ENCODE measurements at regions not wholly inside any gene's neighbourhood (a gene's known extent, or its start where the extent isn't known, plus 50 kb on each side); places are given as distances from the start of the nearest gene placed in this dataset.
A peak's percentile ranks its signal among the peaks of the same experiment; 100 is the strongest.
"Not testable (repeated sequence)": the region's sequence is repeated elsewhere in the genome, so short reads cannot be mapped to it uniquely, and the experiment has no call there.

- DNase-seq: no peak
Observed at GRCh38 chr4:120005527-120005926, 61.1 kb downstream of the MAD2L1 start.

- no peak for DNase-seq
Observed at GRCh38 chr4:120005076-120005475, 61.6 kb downstream of the MAD2L1 start.

GRCh38 chr4:120004054-120004453 is 62.6 kb downstream of the MAD2L1 start:
- no peak for DNase-seq

GRCh38 chr4:120003193-120003592 is 63.5 kb downstream of the MAD2L1 start:
- DNase-seq: no peak

- no peak for DNase-seq
Observed at GRCh38 chr4:120001850-120002249, 64.8 kb downstream of the MAD2L1 start.

GRCh38 chr4:120000591-120001296 is 65.9 kb downstream of the MAD2L1 start:
- DNase-seq: no peak

GRCh38 chr4:119996024-119996423 is 70.6 kb downstream of the MAD2L1 start:
- not testable (repeated sequence) for DNase-seq

GRCh38 chr4:119984996-119985395 is 81.7 kb downstream of the MAD2L1 start:
- peak; percentile 52 for DNase-seq

GRCh38 chr4:119982756-119983155 is 83.9 kb downstream of the MAD2L1 start:
- no peak for DNase-seq

GRCh38 chr4:119980456-119980855 is 86.2 kb downstream of the MAD2L1 start:
- no peak for DNase-seq

- peak; percentile 52 for DNase-seq
Observed at GRCh38 chr4:119977076-119977940, 89.3 kb downstream of the MAD2L1 start.

GRCh38 chr4:119971431-119972084 is 95.1 kb downstream of the MAD2L1 start:
- DNase-seq: peak; percentile 18

- DNase-seq: no peak
Observed at GRCh38 chr4:119962631-119963030, 104.0 kb downstream of the MAD2L1 start.

- no peak for DNase-seq
Observed at GRCh38 chr4:119958983-119959382, 107.7 kb downstream of the MAD2L1 start.

- no peak for DNase-seq
Observed at GRCh38 chr4:119955256-119955655, 111.4 kb downstream of the MAD2L1 start.

GRCh38 chr4:119954487-119954886 is 112.2 kb downstream of the MAD2L1 start:
- DNase-seq: not testable (repeated sequence)

- DNase-seq: no peak
Observed at GRCh38 chr4:119946359-119946758, 120.3 kb downstream of the MAD2L1 start.

- DNase-seq: no peak
Observed at GRCh38 chr4:119942806-119943205, 123.8 kb downstream of the MAD2L1 start.

GRCh38 chr4:119940557-119940956 is 126.1 kb downstream of the MAD2L1 start:
- DNase-seq: no peak

GRCh38 chr4:119939071-119939995 is 127.3 kb downstream of the MAD2L1 start:
- no peak for DNase-seq

GRCh38 chr4:119937746-119938145 is 128.9 kb downstream of the MAD2L1 start:
- no peak for DNase-seq

- DNase-seq: no peak
Observed at GRCh38 chr4:119933606-119934005, 133.0 kb downstream of the MAD2L1 start.

Data from tongue (tissue), 1 donor.